LNCAP (cell line): ENCODE measurements at regions not wholly inside any gene's neighbourhood (a gene's known extent, or its start where the extent isn't known, plus 50 kb on each side); places are given as distances from the start of the nearest gene placed in this dataset.

Source experiments
- CTCF ChIP-seq: fragments of 450-650 bp; IDR thresholded peaks from 2 replicates; pipeline ENCODE4 v1.5.1; 2017; ENCODE audit warnings: mild to moderate bottlenecking

- TF ChIP-seq CTCF, result no peak
These were observed 229.8 kb downstream of the MAF start for GRCh38 chr16:79370736-79371135.

GRCh38 chr16:79369796-79370195, 230.7 kb downstream of the MAF start:
- no peak for TF ChIP-seq CTCF

DNA sequence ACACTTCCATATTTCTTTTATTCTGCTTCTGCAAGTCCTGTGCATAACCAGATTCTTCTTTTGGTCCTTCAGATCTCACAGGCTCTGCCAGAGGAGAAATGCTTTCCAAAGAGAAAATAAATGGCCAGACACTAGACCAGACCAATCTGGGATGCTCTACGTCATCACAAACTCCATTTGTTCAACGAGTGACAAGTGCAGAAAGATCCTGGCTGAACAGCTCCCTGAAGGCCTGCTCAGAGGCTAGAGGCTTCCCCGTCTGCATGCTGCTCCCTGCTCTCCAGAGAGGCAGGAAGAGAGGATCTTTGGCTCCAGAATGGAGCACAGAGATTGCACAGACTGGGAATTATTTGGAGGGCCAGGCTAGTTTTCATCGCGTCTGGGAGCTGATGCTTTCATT, 232.7 kb downstream of the MAF start:
- no peak for TF ChIP-seq CTCF

DNA sequence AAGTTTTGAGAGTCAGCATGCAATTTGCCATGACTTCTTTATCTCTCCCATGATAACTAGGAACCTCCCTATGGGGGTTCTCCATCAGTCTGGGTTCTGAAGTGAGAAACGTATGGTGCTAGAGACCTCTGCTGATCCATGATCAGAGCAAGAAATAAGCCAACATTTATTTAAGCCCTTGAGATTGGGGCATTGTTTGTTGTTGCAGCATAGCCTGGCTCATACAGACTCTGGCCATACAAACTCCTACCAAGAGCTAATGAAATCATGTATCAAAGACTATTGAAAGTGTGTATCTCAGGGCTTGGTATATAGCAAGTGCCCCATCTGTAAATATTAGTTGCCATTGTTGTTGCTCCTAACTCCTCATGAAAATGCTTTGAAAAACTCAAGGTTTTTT, 233.9 kb downstream of the MAF start:
- TF ChIP-seq CTCF, result no peak

DNA sequence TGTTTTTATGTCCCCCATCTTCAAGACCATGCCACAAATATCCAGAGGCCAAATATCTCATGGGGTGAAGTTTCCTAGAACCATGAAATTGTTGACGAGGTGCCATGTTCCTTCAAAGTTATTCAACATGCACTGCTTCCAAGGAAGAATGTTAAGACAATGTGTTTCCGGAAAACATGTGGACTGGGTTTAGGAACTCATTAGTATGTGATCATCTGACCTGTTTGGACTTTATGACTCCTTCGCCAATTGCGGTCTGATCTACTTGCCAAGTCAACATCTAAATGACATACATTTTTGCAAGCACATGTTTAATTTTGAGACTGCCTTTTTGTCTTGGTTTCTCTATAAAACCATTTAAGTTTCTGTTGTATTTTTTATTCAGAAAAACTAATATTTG, 234.8 kb downstream of the MAF start:
- no peak for TF ChIP-seq CTCF

- no peak for TF ChIP-seq CTCF
These were observed 237.1 kb downstream of the MAF start for GRCh38 chr16:79363484-79363883.

- no peak for TF ChIP-seq CTCF
These were observed 237.5 kb downstream of the MAF start for GRCh38 chr16:79363035-79363434.

DNA sequence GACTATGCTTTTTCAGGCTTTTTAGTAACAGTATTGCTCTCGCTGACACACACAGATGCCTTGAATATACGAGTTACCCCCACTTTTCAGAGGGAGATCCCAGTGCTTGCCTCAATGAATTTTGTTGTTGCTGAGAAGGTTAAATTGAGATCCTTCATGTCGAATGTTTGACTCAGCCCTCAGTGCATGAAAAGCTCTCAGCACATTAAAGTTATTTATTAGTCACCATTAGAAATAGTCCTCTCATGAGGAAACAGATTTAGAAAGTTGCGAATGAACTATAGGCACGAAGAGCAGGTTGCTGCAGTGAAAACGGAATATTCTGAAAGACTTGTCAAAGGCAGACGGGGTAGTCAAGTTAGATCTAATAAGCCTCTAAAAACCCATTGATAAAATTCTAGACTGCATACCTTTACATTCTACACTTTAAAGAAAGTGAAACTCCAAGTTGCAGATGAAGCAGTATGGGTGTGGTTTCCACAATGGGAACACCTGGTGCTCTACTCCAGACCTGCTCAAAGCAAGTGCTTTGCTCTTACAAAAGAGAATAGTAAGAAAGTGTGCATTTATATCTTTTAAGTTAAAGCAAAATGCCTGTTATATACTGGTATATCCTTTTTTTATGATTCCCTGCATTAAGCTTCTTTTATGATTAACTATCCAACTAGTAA, 238.1 kb downstream of the MAF start:
- no peak for TF ChIP-seq CTCF
